ENCODE measurements at regions not wholly inside any gene's neighbourhood (a gene's known extent, or its start where the extent isn't known, plus 50 kb on each side); places are given as distances from the start of the nearest gene placed in this dataset.

DNA sequence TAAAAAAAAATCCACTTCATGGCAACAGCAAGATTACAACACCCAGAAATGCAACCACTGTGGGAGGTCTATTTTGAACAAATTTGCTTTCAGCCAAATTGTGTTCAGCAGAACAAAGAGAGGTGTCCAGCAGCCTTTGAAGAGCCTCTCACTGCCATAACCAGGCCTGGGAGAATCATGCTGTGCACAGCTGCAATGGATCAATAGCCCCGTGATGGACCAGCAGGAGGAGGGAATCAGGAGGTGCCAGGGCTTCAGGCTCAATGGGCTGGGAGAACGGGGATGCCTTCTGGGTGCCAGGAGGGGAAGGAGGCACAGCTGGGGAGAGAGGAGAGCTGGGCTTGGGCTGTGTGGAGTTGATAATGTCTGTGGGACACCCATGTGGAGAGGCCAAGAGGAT, 366.2 kb upstream of the EEF2KMT start:
- CTCF ChIA-PET: interaction anchor here (0.7 kb wide), 1 partner anchor 142 kb away, joined by 4 read pairs; no protein-coding TSS in a partner anchor
- no peak for ATAC-seq (ENCODE audit: low read depth)
- POLR2A ChIA-PET (ENCODE audit: unreplicated experiment): no interaction called here
- Histone ChIP-seq H3K14ac (replicated peaks; ENCODE audit: low read depth, low read length) (no peak overlapping the region), H4K8ac (ENCODE audit: low read depth in 2 of 2, low read length in 2 of 2) (no peak overlapping the region), H2BK5ac (ENCODE audit: low read depth, low read length, poor library complexity, severe bottlenecking) (no peak overlapping the region), H4K20me1 (ENCODE audit: insufficient read depth, low read length) (no peaks in the 10 kb centered on the region), H3K4me1 (ENCODE audit: control insufficient read depth, insufficient read depth, low read length) (no peaks in the 10 kb centered on the region), H3K9ac (ENCODE audit: low read depth, low read length) (no peak overlapping the region), H3K23ac (ENCODE audit: low read depth, low read length) (no peak overlapping the region), H3K18ac (ENCODE audit: low read depth, low read length) (no peak overlapping the region), H3K27me3 (ENCODE audit: control insufficient read depth, insufficient read depth, low read length) (no peaks in the 10 kb centered on the region), H3K27ac (ENCODE audit: insufficient read depth, low read length) (no peak overlapping the region), H3K79me1 (ENCODE audit: low read depth in 1 of 2, low read length in 2 of 2) (no peaks in the 10 kb centered on the region), H2BK20ac (ENCODE audit: low read depth, low read length) (no peak overlapping the region), H2AK5ac (ENCODE audit: low read depth, low read length) (no peak overlapping the region), H4K91ac (ENCODE audit: insufficient read depth, low read depth, low read length) (no peak overlapping the region), H3K4me3 (ENCODE audit: insufficient read depth, low read depth, low read length) (no peak overlapping the region), H2BK120ac (ENCODE audit: low read depth, low read length) (no peak overlapping the region), H3K4ac (ENCODE audit: low read depth, low read length) (no peak overlapping the region), H3K9me1 (ENCODE audit: insufficient read depth, low read length) (no peaks in the 10 kb centered on the region), H2AK9ac (replicated peaks; ENCODE audit: low read depth, low read length, poor library complexity) (peak overlapping the region; percentile 34), H3K4me2 (ENCODE audit: low read depth, low read length) (no peak overlapping the region), H4K5ac (ENCODE audit: low read depth, low read length) (no peak overlapping the region), H3K9me3 (ENCODE audit: control insufficient read depth, insufficient read depth, low read length) (peaks cover 29% of the 10 kb centered on the region), H3K36me3 (ENCODE audit: control insufficient read depth, insufficient read depth, low read length) (no peaks in the 10 kb centered on the region), H3K56ac (ENCODE audit: extremely low read depth, insufficient read depth, low read length) (no peak overlapping the region), H2BK15ac (ENCODE audit: low read depth, low read length) (no peak overlapping the region), H2AFZ (replicated peaks; ENCODE audit: low read length, poor library complexity) (no peak overlapping the region)
- no peak for DNase-seq
- WGBS, 2 experiments (ENCODE audit: extremely low coverage in 2 of 2, insufficient read length in 1 of 2): 0% methylated on average over 1 of the region's 2 CpGs; no CpG with 5 or more reads in 1 of the 2 experiments
- BruUV-seq (replicated peaks): no TSS peak
- intact Hi-C loops (cut with micrococcal nuclease): no loop called here
- TF ChIP-seq CEBPB (IDR thresholded peaks at IDR 0.05; ENCODE audit: low read depth, low read length): no peak
- TF ChIP-seq RFX5 (IDR thresholded peaks at IDR 0.05; ENCODE audit: low read depth, low read length): no peak
- TF ChIP-seq, protein P1, sequence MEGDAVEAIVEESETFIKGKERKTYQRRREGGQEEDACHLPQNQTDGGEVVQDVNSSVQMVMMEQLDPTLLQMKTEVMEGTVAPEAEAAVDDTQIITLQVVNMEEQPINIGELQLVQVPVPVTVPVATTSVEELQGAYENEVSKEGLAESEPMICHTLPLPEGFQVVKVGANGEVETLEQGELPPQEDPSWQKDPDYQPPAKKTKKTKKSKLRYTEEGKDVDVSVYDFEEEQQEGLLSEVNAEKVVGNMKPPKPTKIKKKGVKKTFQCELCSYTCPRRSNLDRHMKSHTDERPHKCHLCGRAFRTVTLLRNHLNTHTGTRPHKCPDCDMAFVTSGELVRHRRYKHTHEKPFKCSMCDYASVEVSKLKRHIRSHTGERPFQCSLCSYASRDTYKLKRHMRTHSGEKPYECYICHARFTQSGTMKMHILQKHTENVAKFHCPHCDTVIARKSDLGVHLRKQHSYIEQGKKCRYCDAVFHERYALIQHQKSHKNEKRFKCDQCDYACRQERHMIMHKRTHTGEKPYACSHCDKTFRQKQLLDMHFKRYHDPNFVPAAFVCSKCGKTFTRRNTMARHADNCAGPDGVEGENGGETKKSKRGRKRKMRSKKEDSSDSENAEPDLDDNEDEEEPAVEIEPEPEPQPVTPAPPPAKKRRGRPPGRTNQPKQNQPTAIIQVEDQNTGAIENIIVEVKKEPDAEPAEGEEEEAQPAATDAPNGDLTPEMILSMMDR (conservative IDR thresholded peaks at IDR 0.05; ENCODE audit: low read depth, low read length): no peak
- TF ChIP-seq MAFK (IDR thresholded peaks at IDR 0.05; ENCODE audit: low read depth, low read length): no peak
- no peak for TF ChIP-seq FOS (IDR thresholded peaks at IDR 0.05; ENCODE audit: low read depth, low read length)
- no peak for TF ChIP-seq NFE2L2 (IDR thresholded peaks at IDR 0.05; ENCODE audit: low read depth, low read length)
- no peak for TF ChIP-seq MAZ (IDR thresholded peaks at IDR 0.05; ENCODE audit: borderline replicate concordance, low read depth, low read length)
- TF ChIP-seq BHLHE40 (IDR thresholded peaks at IDR 0.05; ENCODE audit: low read depth, low read length): no peak
- TF ChIP-seq POLR2A (IDR thresholded peaks at IDR 0.05; ENCODE audit: low read depth, low read length): no peak
- TF ChIP-seq SMC3 (IDR thresholded peaks at IDR 0.05; ENCODE audit: low read depth, low read length): no peak
- no peak for TF ChIP-seq MXI1 (IDR thresholded peaks at IDR 0.05; ENCODE audit: borderline replicate concordance, low read depth, low read length)
- in situ Hi-C loops (cut with MboI; ENCODE audit: low sequenced_read_pairs): no loop called here
- dilution Hi-C loops (cut with HindIII; ENCODE audit: low sequenced_read_pairs, unreplicated experiment): no loop called here
